MG63 (cell line): ENCODE measurements at regions not wholly inside any gene's neighbourhood (a gene's known extent, or its start where the extent isn't known, plus 50 kb on each side); places are given as distances from the start of the nearest gene placed in this dataset.

ENCODE experiments used
- DNase-seq: peaks from one replicate; pipeline ENCODE4 v3.0.0-alpha.2; 2020
- H3K27me3 ChIP-seq: fragments of 250-450 bp; sonication (Bioruptor Pico); 2 replicates; pipeline ENCODE4 v1.5.1; 2020; ENCODE audit warnings: mild to moderate bottlenecking, moderate library complexity
- H3K36me3 ChIP-seq: fragments of 250-450 bp; sonication (Bioruptor Pico); 2 replicates; pipeline ENCODE4 v1.5.1; 2020; ENCODE audit warnings: mild to moderate bottlenecking, moderate library complexity
- H3K4me3 ChIP-seq: fragments of 250-450 bp; sonication (Bioruptor Pico); 2 replicates; pipeline ENCODE4 v1.5.1; 2020; ENCODE audit warnings: mild to moderate bottlenecking, moderate library complexity
- H3K9me3 ChIP-seq: fragments of 250-450 bp; sonication (Bioruptor Pico); 2 replicates; pipeline ENCODE4 v1.5.1; 2020; ENCODE audit warnings: mild to moderate bottlenecking, moderate library complexity

DNA sequence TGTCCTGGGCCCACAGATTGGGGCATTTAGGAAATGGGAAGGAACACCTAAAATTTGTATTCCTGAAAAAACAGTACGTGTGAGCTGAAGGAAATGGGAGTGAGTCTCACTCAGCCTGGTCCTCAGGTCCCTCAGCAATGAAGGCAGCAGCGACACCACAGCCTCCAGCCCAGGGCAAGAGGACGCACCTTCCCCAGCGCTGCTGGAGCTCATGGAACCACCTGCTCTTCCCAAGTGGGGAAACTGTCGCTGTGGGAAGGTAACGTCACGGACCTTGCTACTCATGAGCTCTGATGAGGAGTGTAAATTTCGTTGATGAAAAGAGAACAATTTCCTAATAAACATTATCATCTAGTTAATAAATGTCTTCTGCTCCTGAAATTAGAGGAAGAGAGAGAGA, 323.6 kb downstream of the EIPR1 start:
- H3K4me3 ChIP-seq, result no peak overlapping the region

DNA sequence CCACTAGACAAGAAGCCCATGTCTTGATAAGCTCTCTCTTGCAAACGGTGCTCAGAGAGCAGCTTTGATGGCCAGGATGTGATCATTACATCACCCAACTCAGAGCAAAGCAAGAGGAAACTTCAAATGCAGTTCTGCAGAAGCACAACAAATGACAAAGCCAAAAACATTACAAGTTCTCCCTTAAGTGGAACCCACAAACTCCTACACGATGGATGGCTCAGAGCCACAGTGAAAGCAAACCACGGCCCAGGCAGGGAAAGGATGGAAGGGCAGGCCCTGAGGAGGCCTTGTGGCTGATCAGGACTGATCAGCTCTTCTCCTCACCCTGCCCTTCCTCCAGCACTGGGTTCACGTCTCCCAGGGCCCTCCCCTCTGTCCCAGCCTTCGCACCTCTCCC, 326.4 kb downstream of the EIPR1 start:
- Histone ChIP-seq H3K36me3 (no peaks in the 10 kb centered on the region), H3K9me3 (no peaks in the 10 kb centered on the region), H3K27me3 (no peaks in the 10 kb centered on the region), H3K4me3 (no peak overlapping the region)
- no peak for DNase-seq

More for the DNA sequence above, 323.6 kb downstream of the EIPR1 start:
- Histone ChIP-seq H3K36me3 (no peaks in the 10 kb centered on the region), H3K27me3 (no peaks in the 10 kb centered on the region), H3K9me3 (no peaks in the 10 kb centered on the region)
- DNase-seq, result no peak

DNA sequence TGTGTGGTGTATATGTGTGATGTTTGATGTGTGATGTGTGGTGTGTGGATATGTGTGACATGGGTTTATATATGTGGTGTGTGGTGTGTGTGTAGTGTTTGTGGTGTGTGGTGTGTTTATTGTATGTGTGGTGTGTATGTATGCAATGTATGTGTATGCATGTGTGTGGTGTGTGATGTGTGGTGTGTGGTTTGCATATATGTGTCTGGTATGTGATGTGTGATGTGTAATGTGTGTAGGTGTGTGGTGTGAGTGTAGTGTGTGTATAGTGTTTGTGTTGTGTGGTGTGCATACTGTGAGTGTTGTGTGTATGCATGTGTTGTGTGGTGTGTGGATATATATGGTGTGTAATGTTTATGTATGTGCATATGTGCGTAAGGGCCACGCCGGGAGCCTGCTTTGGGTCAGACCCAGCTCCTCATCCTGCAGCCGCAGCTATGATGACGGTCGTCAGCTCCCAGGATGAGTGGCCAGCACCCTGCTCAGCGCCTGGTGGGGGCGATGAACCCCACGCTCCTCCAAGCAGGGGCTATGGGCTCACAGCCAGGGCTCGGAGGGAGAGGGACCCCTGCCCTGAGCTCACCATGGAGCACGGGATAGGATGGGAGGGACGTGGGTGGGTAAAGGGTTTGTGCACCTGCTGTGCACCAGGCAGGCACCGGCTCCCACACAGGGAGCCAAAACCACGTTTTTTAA, 331.3 kb downstream of the EIPR1 start:
- no peaks in the 10 kb centered on the region for H3K36me3 ChIP-seq
- no peak overlapping the region for H3K4me3 ChIP-seq
- no peaks in the 10 kb centered on the region for H3K27me3 ChIP-seq
- DNase-seq, result no peak
- no peaks in the 10 kb centered on the region for H3K9me3 ChIP-seq

DNA sequence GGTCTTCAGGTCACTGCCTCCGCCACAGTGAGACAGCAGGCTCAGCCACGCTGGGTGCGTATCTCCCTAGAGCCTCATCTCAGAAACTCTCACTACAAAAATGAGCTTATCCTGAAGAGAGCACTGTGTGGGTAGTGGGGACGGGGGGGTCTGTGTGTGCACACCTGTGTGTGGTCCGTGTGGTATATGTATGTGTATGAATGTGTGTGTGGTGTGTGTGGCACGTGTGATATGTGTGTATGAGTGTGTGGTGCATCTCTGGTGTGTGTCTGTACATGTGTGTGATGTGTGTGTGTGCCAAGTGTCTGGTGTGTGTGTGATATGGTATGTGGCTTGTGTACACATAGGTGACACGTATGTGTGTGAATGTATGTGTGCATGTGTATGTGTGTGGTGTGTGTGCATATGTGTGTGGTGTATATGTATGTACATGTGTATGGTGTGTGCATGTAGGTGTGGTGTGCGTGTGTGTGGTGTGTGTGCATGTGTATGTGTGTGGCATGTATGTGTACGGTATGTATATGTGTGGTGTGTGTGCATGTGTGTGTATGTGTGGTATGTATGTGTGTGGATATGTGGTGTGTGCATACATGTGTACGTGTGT, 332.2 kb downstream of the EIPR1 start:
- no peaks in the 10 kb centered on the region for H3K27me3 ChIP-seq
- H3K36me3 ChIP-seq, result no peaks in the 10 kb centered on the region
- DNase-seq, result no peak
- no peak overlapping the region for H3K4me3 ChIP-seq
- no peaks in the 10 kb centered on the region for H3K9me3 ChIP-seq

DNA sequence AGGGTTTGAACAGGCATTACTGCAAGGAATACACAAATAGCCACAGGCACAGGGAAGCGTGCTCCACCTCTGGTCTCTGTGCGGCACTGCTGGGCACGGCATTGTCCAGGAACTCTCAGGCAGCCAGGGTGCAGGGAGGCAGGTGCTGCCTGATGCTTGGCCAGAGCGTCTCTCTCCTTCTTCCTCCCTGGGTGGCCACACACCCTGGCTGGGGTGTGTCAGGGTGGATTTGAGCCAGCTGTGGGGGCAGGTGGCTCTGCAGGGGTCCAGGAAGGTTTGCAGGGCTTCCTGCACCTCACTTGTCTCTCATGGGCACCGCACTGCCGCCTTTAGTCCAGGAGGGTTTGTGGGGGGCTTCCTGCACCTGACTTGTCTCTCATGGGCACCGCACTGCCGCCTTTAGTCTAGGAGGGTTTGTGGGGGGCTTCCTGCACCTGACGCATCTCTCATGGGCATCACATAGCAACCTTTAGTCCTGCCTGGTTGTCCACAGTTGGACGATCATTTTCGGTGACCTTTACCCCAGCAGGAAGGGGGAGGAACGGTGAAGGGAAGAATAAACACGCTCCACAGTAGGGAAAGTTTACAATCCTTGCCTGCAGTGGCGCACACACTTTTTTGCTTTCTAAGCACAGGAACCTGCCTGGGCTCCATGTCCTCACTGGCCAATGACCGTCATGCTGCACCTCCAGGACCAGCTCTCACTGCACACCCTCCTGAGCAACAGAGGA, 332.9 kb downstream of the EIPR1 start:
- Histone ChIP-seq H3K27me3 (no peaks in the 10 kb centered on the region), H3K9me3 (no peaks in the 10 kb centered on the region), H3K4me3 (no peak overlapping the region), H3K36me3 (no peaks in the 10 kb centered on the region)
- DNase-seq, result no peak

DNA sequence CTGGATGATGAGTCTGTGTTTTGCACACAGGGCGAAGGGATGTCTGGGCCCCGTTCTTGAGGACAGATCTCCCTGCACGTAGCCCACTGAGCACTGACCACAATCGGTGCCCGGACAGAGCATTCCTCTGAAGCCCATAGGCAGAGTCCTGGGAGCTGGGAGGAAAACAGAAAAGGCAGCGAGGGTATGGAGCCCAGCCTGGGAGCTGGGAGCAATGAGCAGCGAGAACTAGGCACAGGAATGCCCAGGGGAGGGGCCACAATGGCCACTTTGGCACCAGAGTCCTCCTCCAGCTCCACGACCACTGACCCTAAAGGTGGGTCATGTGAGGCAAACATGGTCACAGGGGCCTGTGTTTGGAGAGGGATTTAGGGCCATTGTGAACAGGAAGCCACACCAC, 333.9 kb downstream of the EIPR1 start:
- Histone ChIP-seq H3K4me3 (no peak overlapping the region), H3K27me3 (no peaks in the 10 kb centered on the region), H3K36me3 (no peaks in the 10 kb centered on the region), H3K9me3 (no peaks in the 10 kb centered on the region)
- DNase-seq, result no peak

DNA sequence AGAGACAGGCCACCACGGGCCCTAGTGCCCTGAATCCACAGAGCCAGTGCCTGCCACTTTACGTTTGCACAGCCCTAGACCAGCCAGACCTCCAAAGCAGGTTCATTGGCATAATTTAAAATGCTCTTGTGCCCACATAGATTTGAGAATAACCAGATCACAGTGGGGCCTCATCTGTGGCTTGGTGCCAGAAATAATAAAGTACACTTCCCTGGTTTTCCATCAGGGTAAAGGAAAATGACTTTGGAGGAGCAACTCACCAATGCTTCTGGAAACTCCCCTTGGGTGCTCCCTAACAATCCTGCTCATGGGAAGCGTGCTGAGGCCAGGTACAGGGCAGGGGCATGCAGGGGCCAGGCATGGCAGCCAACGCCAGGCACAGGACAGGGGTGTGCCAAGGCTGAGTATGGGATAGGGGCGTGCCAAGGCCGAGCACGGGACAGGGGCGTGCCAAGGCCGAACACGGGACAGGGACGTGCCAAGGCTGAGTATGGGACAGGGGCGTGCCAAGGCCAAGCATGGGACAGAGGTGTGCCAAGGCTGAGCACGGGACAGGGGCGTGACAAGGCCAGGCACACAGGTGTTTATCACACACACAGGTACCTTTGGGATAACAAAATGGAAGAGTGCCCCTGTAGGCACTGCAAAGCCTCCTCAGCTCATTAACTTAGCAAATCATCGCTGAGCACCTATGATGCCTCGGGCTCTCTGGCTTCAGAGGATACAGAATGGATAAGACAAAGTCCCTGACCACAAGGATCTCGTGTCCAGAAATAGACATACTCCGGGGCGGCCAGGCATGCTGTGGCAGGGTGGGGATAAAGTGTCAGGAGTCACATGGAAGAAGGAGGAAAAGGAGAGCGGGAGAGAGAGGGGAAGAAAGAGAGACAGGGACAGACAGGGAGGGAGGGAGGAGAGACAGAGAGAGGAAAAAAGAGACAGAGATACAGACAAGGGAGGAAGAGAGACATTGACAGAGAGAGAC, 334.7 kb downstream of the EIPR1 start:
- no peak for DNase-seq
- Histone ChIP-seq H3K36me3 (no peaks in the 10 kb centered on the region), H3K27me3 (no peaks in the 10 kb centered on the region), H3K4me3 (no peak overlapping the region), H3K9me3 (no peaks in the 10 kb centered on the region)

DNA sequence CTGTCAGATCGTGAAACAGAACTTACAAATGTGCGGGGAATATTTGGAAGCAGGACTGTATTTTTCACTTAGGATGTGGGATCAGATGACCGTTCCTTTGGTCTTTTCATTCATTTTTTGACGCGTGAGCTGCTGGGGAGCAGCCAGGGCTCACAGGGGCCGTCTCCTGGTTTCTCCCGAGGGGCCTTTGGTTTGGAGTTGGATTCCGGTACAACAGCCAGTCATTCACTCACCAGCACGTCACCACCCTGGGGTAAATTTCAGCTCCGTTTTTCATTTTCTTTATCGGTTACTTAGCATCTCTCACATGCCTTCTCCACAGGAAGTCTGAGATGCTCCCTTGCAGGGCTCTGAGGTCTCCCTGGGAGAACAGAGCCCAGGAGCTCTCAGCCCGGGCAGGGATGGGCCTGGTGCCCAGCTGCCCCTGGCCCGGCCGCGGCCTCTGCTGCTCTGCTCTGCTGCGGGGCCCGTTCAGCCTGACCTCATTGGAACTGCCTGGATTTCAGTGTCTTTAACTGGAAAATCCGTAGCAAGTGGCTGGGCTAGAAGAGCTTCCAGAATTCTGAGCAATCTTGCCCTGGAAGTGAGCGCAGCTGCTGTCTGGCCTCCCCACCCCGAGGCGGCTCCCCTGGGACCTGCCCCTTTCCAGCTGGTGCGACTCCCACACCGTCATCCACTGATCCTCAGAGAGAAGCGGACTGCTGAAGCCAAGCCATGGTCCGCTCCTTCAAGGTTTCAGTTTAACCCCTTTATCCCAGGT, 335.6 kb downstream of the EIPR1 start:
- no peaks in the 10 kb centered on the region for H3K9me3 ChIP-seq
- H3K27me3 ChIP-seq, result no peaks in the 10 kb centered on the region
- H3K4me3 ChIP-seq, result no peak overlapping the region
- no peak for DNase-seq
- no peaks in the 10 kb centered on the region for H3K36me3 ChIP-seq

DNA sequence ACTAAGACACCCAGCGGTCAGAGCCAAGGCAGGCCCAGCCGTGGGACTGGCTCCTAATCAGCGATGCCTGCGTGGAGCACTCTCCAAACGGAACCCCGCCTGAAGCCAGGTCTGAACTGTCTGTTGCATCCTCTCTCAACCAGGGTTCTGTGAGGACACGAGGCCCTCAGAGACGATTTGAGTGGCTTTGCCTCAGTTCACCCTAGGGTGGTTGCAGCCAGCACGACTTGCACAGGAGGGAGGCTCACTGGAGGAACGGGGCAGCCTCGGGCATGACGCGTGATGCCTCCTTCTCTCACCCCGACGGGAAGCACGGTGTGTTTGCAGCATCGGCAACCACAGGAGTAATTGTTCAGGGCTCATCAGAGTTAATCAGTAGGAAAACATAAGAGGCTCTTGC, 336.4 kb downstream of the EIPR1 start:
- Histone ChIP-seq H3K27me3 (no peaks in the 10 kb centered on the region), H3K36me3 (no peaks in the 10 kb centered on the region), H3K9me3 (no peaks in the 10 kb centered on the region), H3K4me3 (no peak overlapping the region)
- DNase-seq, result no peak

DNA sequence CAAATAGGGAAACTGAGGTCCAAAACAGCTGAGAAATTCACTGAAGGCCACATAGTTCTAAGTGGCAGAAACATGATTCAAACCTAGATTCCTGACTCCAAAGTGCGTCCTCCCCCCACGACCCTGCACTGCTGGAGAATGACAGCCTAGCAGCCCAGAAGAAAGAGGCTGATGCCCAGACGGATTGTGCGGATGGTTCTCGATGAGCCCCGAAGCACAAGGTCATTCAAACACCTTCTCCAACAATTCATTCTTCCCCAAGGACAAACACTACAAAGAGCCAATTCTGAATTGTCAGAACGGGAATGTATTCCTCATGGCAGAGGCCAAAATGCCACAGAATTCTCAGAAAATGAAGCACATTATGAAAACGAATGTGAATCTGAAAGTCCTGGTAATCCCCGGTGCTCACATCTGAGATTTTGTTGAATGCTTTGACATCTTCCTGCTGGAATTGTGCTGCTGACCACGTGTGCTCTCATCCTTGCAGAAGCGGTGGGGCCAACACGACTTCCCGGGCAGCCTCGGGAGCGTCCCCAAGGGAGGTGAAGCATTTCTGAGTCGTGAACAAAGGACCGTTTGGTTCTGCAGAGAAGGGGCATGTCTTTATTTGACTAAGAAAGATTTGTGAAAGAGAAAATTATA, 337.0 kb downstream of the EIPR1 start:
- Histone ChIP-seq H3K27me3 (no peaks in the 10 kb centered on the region), H3K36me3 (no peaks in the 10 kb centered on the region), H3K4me3 (no peak overlapping the region), H3K9me3 (no peaks in the 10 kb centered on the region)
- DNase-seq, result no peak

DNA sequence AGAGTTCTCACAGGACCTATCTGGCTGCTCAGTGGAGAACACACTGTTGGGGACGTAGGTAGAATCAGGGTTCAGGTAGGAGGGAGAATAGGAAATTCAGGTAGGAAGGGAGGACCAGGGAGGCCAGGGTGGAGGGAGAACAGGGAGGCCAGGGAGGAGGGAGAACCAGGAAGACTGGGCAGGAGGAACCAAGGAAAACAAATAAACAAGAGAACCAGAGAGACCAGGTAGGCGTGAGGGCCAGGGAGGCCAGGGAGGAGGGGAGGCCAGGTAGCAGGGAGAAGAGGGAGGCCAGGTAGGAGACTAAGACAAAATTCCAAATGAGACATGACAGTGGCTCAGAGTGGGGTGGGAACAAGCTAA, 337.6 kb downstream of the EIPR1 start:
- Histone ChIP-seq H3K27me3 (no peaks in the 10 kb centered on the region), H3K36me3 (no peaks in the 10 kb centered on the region), H3K4me3 (no peak overlapping the region), H3K9me3 (no peaks in the 10 kb centered on the region)
- no peak for DNase-seq

DNA sequence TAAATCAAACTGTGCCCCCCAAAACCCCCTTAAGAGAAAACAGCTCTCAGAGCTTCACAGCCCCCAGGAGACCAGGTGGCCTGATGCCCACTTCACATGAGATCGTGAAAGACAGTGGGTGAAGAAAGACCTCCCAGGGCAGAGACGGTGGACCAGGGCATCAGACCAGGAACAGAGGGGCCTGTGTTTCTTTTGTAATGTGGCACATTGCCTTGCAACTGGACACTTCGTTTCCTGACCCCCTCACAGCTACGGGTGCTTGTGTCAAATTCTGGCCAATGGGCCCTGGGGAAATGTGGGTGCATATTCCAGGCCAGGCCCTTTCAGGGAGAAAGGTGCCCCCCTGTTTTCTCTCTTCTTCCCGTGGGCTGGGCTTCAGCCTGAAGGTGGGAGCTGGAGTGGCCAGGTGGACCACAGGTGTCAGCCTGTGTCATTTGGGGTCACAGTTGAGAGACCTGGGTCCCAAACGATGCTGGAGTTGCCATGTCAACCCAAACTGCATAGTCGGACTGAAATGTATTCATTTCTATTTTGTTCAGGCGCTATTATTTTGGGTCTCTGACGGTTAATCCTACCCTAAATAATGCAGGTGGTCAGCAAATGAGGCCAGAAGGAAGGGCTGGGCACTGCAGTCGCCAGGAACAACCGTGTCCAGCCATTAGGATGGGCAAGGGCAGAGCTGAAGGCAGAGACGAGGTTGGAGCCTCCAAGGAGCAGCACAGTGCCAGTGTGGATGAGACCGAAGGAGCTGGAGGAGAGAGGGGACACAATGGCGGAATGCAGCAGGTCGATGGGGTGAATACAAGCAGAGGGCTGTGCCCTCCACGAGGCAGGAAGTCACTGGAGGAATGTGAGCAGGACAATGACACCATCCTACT, 338.2 kb downstream of the EIPR1 start:
- H3K9me3 ChIP-seq, result no peaks in the 10 kb centered on the region
- no peaks in the 10 kb centered on the region for H3K36me3 ChIP-seq
- no peaks in the 10 kb centered on the region for H3K27me3 ChIP-seq
- DNase-seq, result no peak
- H3K4me3 ChIP-seq, result no peak overlapping the region

DNA sequence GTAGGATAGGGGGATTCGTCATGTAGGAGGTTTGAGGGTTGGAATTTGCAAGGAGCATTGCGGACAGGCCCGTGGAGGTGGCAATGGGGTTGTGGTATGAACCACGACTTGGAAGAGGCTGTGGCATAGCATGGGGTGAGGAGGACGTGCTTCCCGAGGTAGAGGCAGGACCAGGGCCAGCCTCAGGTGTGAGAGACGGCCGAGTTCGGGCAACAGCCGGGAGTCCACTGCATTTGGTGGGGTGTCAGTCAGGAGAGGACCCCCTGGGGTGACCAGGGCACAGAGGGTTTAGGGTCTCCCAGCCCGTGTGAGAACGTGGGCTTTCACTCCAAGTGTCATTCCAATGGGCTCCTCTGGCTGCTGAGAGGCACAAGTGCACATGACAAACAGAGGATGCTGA, 339.0 kb downstream of the EIPR1 start:
- no peaks in the 10 kb centered on the region for H3K27me3 ChIP-seq
- DNase-seq, result no peak
- H3K4me3 ChIP-seq, result no peak overlapping the region
- no peaks in the 10 kb centered on the region for H3K9me3 ChIP-seq
- H3K36me3 ChIP-seq, result no peaks in the 10 kb centered on the region

DNA sequence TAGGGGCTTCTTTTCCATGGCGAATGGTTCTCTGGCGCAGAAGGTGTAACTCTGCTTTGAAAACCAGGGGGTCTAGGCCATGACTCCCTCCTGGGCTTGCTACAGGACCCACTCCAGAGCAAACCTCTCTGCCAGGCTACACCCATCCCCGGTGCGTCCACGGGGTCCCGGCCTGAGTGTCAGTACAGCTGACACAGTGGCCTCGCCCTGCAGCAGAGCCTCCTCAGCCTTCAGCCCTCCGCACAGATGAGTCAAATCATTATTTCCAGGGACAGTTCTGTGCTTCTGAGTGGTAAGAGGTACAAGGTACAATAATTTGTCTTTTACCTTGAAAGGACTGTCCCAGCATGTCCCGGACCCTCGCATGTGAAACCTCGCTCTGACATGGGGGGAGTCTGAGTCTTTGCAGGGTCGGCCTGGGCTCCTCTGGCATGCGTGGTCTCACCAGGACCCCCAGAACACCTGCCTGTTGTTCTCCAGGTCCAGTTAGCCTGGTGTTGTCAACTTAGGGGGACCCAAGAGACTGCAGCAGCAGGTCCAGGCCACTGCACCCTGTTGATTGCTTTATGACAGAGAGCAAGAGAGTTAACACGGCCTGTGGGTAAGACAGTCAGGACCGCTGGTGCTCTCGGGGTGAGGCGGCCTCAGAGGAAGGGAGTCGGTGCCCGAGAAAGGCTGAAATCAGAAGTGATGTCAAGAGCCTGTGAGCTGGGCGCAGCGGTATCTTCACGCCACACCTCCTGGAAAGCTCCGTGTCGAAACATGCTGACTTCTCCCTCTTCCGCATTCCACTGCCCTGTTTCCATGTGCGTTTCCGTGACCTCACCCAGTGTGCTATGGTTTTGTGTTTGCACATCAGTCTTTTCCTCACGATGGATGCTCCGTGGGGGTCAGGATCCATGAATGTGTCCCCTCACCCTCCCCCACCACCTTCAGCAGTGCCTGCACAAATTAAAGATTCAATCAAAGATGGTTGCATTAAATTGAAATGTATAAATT, 340.1 kb downstream of the EIPR1 start:
- DNase-seq, result no peak
- H3K9me3 ChIP-seq, result no peaks in the 10 kb centered on the region
- no peaks in the 10 kb centered on the region for H3K27me3 ChIP-seq
- H3K36me3 ChIP-seq, result no peaks in the 10 kb centered on the region
- no peak overlapping the region for H3K4me3 ChIP-seq
